Right lobe of liver (tissue), 6 donors: ENCODE measurements at regions not wholly inside any gene's neighbourhood (a gene's known extent, or its start where the extent isn't known, plus 50 kb on each side); places are given as distances from the start of the nearest gene placed in this dataset.

Source experiments
- ATAC-seq, 4 donors: fragments of 200-7000 bp; cut with Tn5 transposase; one replicate each; pipeline ENCODE4 v1.9.1; 2020; ENCODE audit warnings: mild to moderate bottlenecking in 4 of 4, moderate library complexity in 4 of 4
- DNase-seq, 3 donors: peaks; one replicate each; pipeline ENCODE4 v3.0.0-alpha.2; 2020
- H3K27ac ChIP-seq, 3 donors: fragments of 200-600 bp; one replicate each; pipeline ENCODE4 v1.8.0; 2022
- H3K27me3 ChIP-seq, 2 donors: fragments of 200-600 bp; one replicate each; pipeline ENCODE4 v1.8.0; 2022
- H3K36me3 ChIP-seq, 4 donors: fragments of 200-600 bp; sonication (generic) in 1 of 4; one replicate each; pipeline versions ENCODE4 v1.5.1 to v1.8.0; 2017 to 2022; ENCODE audit warnings: control low read depth in 1 of 4
- H3K4me1 ChIP-seq, 4 donors: fragments of 200-600 bp; sonication (generic) in 1 of 4; one replicate each; pipeline versions ENCODE4 v1.5.1 to v1.8.0; 2017 to 2022; ENCODE audit warnings: control low read depth in 1 of 4
- H3K4me3 ChIP-seq, 3 donors: fragments of 200-600 bp; one replicate each; pipeline ENCODE4 v1.8.0; 2022
- H3K9me3 ChIP-seq, 4 donors: fragments of 200-600 bp; sonication (generic) in 1 of 4; one replicate each; pipeline versions ENCODE4 v1.5.1 to v1.8.0; 2017 to 2022; ENCODE audit warnings: control low read depth in 1 of 4
- CTCF ChIP-seq, 4 donors: fragments of 200-600 bp in 3 of 4; fragments of 450-650 bp in 1 of 4; IDR thresholded peaks; one replicate each; pipeline versions ENCODE4 v1.5.1 to v1.8.0; 2016 to 2022; ENCODE audit warnings: antibody characterized with exemption in 4 of 4, mild to moderate bottlenecking in 2 of 4
- POLR2A ChIP-seq: fragments of 450-650 bp; IDR thresholded peaks from one replicate; pipeline ENCODE4 v1.6.1; 2017; ENCODE audit warnings: antibody characterized with exemption, mild to moderate bottlenecking
- WGBS: methylation state at CpG from one replicate; pipeline ENCODE4 v1.1.6; 2018; ENCODE audit warnings: low coverage, low lambda C conversion rate; ENCODE audit not compliant: insufficient coverage; ENCODE audit errors: missing lambda C conversion rate; 5-methylcytosine and 5-hydroxymethylcytosine counted together
- intact Hi-C, 2 donors: fragments of 100-400 bp; cut with DNase I; formaldehyde crosslinking; loops; one replicate each; pipeline versions ENCODE4 v1.11.2 to v1.14.1; 2022
- donor health status: DM: no; HTN: yes; CAD: no.
- donor health status: DM: no; HTN: no; CAD: no.
- donor health status: DM: no; HTN: no; CAD: no.
- donor health status: DM: no; HTN: yes; CAD: no.
- donor health status: DM: no; HTN: yes; CAD: no.

GRCh38 chr19:31616031-31616430, 266.8 kb upstream of the TSHZ3 start:
- no peak for ATAC-seq
- Histone ChIP-seq H3K27me3 (no peaks in the 10 kb centered on the region), H3K36me3 (no peaks in the 10 kb centered on the region), H3K9me3 (no peaks in the 10 kb centered on the region), H3K27ac (no peak overlapping the region), H3K4me3 (no peak overlapping the region), H3K4me1 (no peaks in the 10 kb centered on the region)
- intact Hi-C loops = no loop called here
- 65% methylated on average over 3 of the region's 3 CpGs for WGBS
- DNase-seq = no peak
- TF ChIP-seq CTCF (IDR thresholded peaks at IDR 0.05) (no peak), POLR2A (no peak)

GRCh38 chr19:31617010-31617585, 267.9 kb upstream of the TSHZ3 start:
- intact Hi-C loops = no loop called here
- H3K4me1 ChIP-seq = no peaks in the 10 kb centered on the region
- H3K4me3 ChIP-seq = no peak overlapping the region
- no peak overlapping the region for H3K27ac ChIP-seq
- H3K27me3 ChIP-seq = no peaks in the 10 kb centered on the region
- H3K36me3 ChIP-seq = no peaks in the 10 kb centered on the region
- DNase-seq (no peak), ATAC-seq (no peak)
- TF ChIP-seq CTCF (IDR thresholded peaks at IDR 0.05) (no peak), POLR2A (no peak)
- H3K9me3 ChIP-seq = no peaks in the 10 kb centered on the region
- WGBS = 48% methylated on average over 2 of the region's 4 CpGs

- DNase-seq (no peak), ATAC-seq (no peak)
- intact Hi-C loops = no loop called here
- Histone ChIP-seq H3K27ac (no peak overlapping the region), H3K36me3 (no peaks in the 10 kb centered on the region), H3K4me3 (no peak overlapping the region), H3K4me1 (no peaks in the 10 kb centered on the region), H3K9me3 (no peaks in the 10 kb centered on the region), H3K27me3 (no peaks in the 10 kb centered on the region)
- WGBS = 60% methylated on average over 2 of the region's 4 CpGs
- TF ChIP-seq CTCF (IDR thresholded peaks at IDR 0.05) (no peak), POLR2A (no peak)
Measured at GRCh38 chr19:31625056-31625455, 275.8 kb upstream of the TSHZ3 start.

GRCh38 chr19:31625575-31625974, 276.3 kb upstream of the TSHZ3 start:
- DNase-seq = no peak
- TF ChIP-seq POLR2A = no peak
- TF ChIP-seq CTCF (IDR thresholded peaks at IDR 0.05) = no peak
- Histone ChIP-seq H3K36me3 (no peaks in the 10 kb centered on the region), H3K4me3 (no peak overlapping the region), H3K27me3 (no peaks in the 10 kb centered on the region), H3K27ac (no peak overlapping the region), H3K9me3 (no peaks in the 10 kb centered on the region), H3K4me1 (no peaks in the 10 kb centered on the region)
- intact Hi-C loops = no loop called here
- WGBS = 40% methylated on average over 1 of the region's 1 CpG
- no peak for ATAC-seq

- WGBS = 46% methylated on average over 5 of the region's 5 CpGs
- DNase-seq (no peak), ATAC-seq (no peak)
Measured at GRCh38 chr19:31626941-31627340, 277.7 kb upstream of the TSHZ3 start.

More at GRCh38 chr19:31626941-31627340, 277.7 kb upstream of the TSHZ3 start:
- H3K27me3 ChIP-seq = no peaks in the 10 kb centered on the region
- H3K4me1 ChIP-seq = no peaks in the 10 kb centered on the region
- H3K9me3 ChIP-seq = no peaks in the 10 kb centered on the region
- intact Hi-C loops = no loop called here
- no peak overlapping the region for H3K27ac ChIP-seq
- no peaks in the 10 kb centered on the region for H3K36me3 ChIP-seq
- no peak overlapping the region for H3K4me3 ChIP-seq
- TF ChIP-seq POLR2A = no peak
- no peak for TF ChIP-seq CTCF (IDR thresholded peaks at IDR 0.05)
